Inflammatory macrophage treated with lipopolysaccharide for 1 hour (primary cell): ENCODE measurements at regions not wholly inside any gene's neighbourhood (a gene's known extent, or its start where the extent isn't known, plus 50 kb on each side); places are given as distances from the start of the nearest gene placed in this dataset.

Experiments used
- DNase-seq, 2 donors: peaks; one replicate each; pipeline ENCODE4 v3.0.0-alpha.2; 2020 to 2022

DNA sequence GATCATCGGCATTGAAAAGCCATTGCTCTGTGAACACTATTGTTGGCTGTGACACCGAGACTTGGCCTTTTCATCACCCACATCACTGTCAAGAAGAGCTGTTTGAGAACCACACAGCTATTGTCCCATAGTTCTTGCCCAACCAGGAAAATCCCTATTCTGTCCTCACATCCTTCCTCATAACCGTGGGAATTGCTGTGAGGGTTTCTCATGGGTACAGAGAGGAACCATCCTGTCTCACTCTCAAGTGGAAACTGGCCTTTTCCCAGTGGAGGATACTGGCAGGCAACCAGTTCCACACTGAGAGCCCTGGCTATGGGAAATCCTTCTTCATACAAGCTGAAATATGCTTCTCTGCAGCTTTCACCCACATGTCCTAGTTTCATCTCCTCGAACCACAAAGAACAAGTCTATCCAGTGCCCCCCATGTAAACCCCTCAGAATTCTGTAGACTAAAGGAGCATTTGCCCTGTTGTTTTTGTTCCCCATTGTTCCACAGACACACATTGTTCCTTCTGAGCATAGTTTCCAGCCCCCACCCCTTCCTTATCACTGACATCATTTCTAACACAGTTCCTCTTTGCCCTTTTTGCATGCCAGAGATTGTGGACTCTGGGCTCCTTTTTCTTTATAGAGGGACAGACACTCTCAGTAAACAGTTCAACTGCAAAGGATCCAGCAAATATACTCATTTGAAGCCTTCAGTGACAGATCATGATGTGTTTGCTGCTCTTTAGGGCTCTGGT, 57.8 kb upstream of the C5orf46 start:
- peak; percentile 72 to 89 for DNase-seq

DNA sequence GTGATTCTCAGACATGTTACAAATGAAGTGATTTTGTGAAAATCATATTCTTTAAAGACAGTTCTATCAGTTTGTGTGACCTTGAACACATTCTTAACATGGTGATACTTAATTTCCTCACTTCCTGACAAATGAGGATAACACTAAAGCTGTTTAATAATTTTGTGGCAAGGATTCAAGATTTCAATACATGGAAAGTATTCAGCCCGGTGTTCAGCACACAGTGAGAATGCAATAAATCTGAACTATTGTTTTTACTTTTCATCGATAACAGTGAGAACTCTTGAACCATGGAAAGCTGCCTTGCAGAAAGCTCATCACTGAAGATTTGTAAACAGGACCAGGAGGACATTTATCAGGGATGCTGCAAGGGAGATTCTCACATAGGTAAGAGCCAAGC, 57.1 kb upstream of the C5orf46 start:
- DNase-seq, result no peak

DNA sequence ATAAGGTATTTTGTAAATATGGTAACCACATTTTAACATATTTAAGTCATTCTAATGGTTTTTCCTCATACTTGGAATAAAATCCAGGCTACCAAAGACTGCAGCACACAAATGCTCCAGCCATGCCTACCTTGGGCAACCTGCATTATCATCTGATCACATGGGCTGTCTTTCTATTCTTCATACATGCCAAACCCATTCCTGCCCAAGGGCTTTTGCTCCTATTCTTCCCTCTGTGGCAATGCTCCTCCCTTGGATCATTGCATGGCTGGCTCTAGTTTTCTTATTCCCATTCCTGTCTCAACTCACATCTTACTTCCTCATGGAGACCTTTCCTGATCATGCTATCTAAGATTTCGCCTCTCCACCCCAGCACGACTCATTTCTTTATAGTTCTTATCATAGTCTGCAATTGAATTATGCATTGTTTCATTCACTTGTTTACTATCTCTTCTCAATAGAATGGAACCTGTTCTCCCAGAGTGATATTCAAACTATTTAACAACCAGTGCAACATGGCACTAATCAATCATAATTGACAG, 54.9 kb upstream of the C5orf46 start:
- no peak for DNase-seq

DNA sequence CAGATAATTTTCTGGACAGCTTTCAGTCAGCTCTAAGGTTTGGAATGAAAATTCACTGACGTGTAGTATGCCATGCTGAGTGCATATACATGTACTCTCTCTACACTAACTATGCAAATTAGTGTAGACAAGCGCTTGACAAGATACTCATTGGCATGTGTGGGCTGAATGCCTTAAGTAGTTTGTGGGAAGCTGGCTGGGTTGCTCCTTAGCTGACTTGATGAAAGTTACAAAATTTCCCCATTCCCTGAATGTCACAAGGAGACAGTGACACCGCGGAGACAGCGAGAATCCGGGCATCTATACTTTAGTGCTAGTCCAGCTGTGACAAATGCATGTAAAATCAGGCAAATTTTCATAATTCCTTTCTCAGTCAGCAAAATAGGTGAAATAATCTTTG, 51.6 kb upstream of the C5orf46 start:
- DNase-seq, result peak; percentile 5 to 51

DNA sequence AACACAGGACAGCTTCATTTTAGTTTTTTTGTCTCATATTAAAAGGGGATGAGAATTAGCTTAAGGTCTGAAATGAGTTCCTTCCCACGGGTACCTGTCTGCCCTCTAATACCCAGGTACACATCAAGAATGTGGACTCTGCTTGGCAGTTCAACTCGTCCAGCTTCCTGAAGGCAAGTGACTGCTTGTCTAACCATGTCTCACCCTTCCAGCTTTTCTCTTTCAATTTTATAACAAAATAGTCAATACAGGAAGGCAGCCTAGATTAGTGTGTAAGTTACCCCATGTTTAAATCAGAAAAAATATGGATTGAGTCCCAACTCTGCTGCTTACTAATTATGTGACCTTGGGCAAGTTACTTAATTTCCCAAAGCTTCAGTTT, 50.5 kb upstream of the C5orf46 start:
- no peak for DNase-seq

DNA sequence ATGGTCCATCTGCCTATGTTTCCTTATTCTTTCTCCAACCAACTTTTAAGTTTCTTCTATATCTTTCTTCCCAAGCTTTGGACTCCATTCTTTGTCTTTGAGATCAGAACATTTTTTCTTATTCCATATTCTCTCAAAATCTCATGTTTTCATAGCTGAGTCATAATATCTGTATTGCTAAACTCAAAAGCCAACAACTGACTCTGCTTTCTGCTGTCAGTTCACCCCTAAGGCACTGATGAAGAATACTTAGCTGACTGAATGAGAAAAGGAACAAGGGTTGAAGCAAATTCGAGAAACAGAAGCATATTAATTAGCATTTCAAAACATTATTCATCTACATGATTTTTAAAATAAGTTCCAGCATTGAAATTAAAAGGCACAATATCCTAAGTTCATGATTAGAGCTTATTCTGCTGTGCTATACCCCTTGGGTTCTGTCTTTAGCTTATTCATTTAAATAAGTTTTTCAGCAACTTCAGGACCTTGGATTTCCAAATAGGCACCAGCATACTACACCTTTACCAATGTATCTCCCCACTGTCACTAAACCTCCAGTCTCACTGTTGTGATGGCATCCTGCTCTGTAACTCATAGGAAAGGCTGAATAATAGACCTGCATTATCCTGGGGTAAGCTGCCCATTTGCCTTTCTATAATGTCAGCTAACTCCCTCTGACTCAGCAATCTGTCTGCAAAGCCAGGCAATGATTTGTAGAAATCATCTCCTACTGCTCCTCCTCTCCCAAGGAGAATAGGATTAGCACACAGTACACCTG, 49.9 kb upstream of the C5orf46 start:
- no peak for DNase-seq
